ENCODE measurements at regions not wholly inside any gene's neighbourhood (a gene's known extent, or its start where the extent isn't known, plus 50 kb on each side); places are given as distances from the start of the nearest gene placed in this dataset.

DNA sequence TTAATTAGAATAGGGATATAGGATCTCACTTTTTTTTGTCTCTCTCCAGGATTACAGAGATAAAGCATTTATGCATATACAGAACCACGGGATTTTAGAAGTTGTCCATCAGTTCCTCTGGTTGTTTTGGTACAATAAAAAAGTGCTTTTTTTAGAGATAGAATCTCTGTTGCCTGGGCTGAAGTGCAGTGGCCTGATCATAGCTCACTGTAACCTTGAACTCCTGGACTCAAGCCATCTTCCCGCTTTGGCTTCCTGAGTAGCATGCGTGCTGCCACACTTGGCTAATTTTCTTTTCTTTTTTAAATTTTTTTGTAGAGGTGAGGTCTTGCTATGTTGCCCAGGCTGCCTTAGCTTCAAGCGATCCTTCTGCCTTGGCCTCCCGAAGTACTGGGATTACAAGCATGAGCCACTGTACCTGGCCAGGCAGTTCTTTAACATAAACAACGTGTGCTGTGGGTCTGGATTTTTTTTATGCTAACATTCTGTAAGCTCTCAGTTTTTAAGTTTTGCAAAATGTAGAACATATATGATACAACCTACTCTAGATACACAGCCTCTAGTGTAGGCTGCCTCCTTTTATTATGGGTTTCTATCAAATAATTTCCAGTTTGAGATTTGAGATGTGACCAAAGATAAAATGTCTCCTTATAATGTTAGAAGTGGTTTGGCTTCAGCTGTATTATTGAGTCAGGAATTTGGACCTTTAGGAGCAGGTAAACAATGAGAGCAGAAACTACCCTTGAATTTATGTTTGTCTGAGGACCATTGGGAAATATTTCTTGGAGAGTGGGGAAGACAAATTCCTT is 57.4 kb upstream of the ULK4 start:
- TF ChIP-seq TAF1 (IDR thresholded peaks at IDR 0.05; ENCODE audit: borderline replicate concordance, insufficient read depth, low read length) (no peak), FOXP2 (optimal IDR thresholded peaks at IDR 0.05; ENCODE audit: borderline replicate concordance, extremely low read depth, extremely low read length, insufficient read depth) (no peak), POLR2AphosphoS5 (IDR thresholded peaks at IDR 0.05; ENCODE audit: low read depth, low read length) (no peak), SIN3A (IDR thresholded peaks at IDR 0.05; ENCODE audit: borderline replicate concordance, insufficient read depth, low read length) (no peak)
- TF ChIP-seq, protein P1, sequence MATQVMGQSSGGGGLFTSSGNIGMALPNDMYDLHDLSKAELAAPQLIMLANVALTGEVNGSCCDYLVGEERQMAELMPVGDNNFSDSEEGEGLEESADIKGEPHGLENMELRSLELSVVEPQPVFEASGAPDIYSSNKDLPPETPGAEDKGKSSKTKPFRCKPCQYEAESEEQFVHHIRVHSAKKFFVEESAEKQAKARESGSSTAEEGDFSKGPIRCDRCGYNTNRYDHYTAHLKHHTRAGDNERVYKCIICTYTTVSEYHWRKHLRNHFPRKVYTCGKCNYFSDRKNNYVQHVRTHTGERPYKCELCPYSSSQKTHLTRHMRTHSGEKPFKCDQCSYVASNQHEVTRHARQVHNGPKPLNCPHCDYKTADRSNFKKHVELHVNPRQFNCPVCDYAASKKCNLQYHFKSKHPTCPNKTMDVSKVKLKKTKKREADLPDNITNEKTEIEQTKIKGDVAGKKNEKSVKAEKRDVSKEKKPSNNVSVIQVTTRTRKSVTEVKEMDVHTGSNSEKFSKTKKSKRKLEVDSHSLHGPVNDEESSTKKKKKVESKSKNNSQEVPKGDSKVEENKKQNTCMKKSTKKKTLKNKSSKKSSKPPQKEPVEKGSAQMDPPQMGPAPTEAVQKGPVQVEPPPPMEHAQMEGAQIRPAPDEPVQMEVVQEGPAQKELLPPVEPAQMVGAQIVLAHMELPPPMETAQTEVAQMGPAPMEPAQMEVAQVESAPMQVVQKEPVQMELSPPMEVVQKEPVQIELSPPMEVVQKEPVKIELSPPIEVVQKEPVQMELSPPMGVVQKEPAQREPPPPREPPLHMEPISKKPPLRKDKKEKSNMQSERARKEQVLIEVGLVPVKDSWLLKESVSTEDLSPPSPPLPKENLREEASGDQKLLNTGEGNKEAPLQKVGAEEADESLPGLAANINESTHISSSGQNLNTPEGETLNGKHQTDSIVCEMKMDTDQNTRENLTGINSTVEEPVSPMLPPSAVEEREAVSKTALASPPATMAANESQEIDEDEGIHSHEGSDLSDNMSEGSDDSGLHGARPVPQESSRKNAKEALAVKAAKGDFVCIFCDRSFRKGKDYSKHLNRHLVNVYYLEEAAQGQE (IDR thresholded peaks at IDR 0.05; ENCODE audit: insufficient read depth in 1 of 2, low read depth in 2 of 2, low read length in 2 of 2): no peak

DNA sequence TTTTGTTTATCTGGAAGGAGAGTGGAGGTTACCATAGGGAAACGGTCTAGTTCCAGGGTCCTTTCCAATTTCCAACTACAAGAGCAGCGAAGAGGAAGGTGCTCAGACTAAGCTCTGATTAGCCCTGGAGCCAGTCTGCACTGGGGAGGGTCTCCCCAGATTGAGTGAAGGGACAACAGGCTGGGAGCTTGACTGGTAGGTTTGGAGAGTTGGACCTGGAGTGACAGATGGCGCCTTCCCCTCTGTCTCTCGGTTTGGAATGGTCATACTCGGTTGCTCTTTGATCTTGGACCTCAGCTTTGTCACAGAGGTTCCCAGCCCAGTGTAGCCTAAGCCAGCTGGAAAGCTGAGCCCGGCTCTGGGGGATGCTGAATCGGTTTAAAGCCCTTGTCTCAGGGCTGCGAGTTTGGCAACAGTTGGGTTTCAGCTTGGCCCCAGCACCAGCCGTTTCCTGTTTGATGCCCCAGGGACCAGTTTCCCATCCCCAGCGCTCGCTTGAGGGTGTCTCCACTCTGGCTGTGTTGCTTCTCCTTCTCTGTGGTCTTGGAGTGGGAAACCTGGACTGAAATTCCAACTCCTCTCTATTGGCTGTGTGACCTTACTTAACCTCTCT is 53.1 kb upstream of the ULK4 start:
- TF ChIP-seq POLR2AphosphoS5 (IDR thresholded peaks at IDR 0.05; ENCODE audit: low read depth, low read length): no peak
- TF ChIP-seq SIN3A (IDR thresholded peaks at IDR 0.05; ENCODE audit: borderline replicate concordance, insufficient read depth, low read length): no peak
- TF ChIP-seq FOXP2 (optimal IDR thresholded peaks at IDR 0.05; ENCODE audit: borderline replicate concordance, extremely low read depth, extremely low read length, insufficient read depth): no peak
- no peak for TF ChIP-seq TAF1 (IDR thresholded peaks at IDR 0.05; ENCODE audit: borderline replicate concordance, insufficient read depth, low read length)
- TF ChIP-seq, protein P1 (IDR thresholded peaks at IDR 0.05; ENCODE audit: insufficient read depth in 1 of 2, low read depth in 2 of 2, low read length in 2 of 2): no peak

DNA sequence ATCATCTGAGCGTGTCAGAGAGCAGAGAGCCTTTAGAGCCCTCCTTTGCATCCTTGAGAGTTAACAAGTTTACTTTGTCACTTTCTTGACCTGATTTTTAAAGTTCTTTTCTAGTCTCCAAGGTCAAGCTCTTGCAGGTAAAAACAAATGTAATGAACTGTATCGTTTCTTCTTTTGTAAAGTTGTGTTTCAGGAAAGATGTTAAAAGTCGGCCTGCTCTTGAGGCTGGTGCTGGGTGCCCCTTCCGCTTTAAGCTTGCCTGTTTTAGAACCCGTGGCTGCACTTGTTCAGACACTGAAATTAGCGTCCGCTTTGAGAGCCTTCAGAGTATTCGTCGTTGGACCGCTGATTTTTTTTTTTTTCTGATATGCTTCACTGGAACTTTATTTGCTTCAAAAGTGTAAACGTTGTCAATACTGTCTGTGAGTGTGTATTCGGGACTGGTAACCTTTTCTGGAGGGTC is 52.6 kb upstream of the ULK4 start:
- TF ChIP-seq POLR2AphosphoS5 (IDR thresholded peaks at IDR 0.05; ENCODE audit: low read depth, low read length): no peak
- TF ChIP-seq TAF1 (IDR thresholded peaks at IDR 0.05; ENCODE audit: borderline replicate concordance, insufficient read depth, low read length): no peak
- TF ChIP-seq SIN3A (IDR thresholded peaks at IDR 0.05; ENCODE audit: borderline replicate concordance, insufficient read depth, low read length): no peak
- no peak for TF ChIP-seq FOXP2 (optimal IDR thresholded peaks at IDR 0.05; ENCODE audit: borderline replicate concordance, extremely low read depth, extremely low read length, insufficient read depth)
- TF ChIP-seq, protein P1 (IDR thresholded peaks at IDR 0.05; ENCODE audit: insufficient read depth in 1 of 2, low read depth in 2 of 2, low read length in 2 of 2): no peak

DNA sequence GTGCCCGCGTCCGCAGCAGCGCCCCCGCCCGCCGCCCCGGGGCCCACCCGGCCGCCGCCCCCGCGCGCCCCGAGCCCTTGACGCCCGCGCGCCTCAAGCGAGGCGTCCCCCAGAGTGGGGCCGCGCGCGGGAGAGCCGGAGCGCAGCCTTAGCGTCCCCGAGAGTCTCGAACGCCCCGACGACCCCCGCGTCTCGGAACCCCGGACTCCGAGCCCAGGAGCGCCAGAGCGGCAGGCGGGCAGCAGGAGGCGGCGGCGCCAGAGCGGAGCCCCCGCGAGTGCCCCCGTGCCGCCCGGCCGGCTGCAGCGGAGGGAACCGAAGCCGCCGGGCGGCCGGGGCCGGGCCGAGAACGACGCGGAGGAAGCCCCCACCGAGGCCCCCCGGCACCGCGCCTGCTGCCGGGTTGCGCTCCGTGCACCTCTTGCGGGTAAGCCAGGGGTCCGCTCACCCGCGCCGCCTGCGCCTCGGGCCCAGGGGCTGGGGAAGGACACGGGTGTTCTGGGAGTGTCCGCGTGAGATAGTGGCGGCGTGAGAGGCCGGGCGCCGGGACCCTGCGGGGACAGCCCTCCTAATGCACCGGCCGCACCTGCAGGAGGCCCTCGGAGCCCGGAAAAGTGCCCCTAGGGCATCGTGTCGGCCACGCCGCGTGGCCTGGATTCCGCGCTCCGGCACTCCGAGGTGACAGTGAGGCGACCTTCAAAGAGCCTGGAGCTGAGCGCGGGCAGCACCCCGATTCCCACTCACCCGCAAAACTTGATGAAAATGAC is 52.0 kb upstream of the ULK4 start:
- no peak for TF ChIP-seq POLR2AphosphoS5 (IDR thresholded peaks at IDR 0.05; ENCODE audit: low read depth, low read length)
- no peak for TF ChIP-seq SIN3A (IDR thresholded peaks at IDR 0.05; ENCODE audit: borderline replicate concordance, insufficient read depth, low read length)
- TF ChIP-seq, protein P1 (IDR thresholded peaks at IDR 0.05; ENCODE audit: insufficient read depth in 1 of 2, low read depth in 2 of 2, low read length in 2 of 2): no peak
- TF ChIP-seq TAF1 (IDR thresholded peaks at IDR 0.05; ENCODE audit: borderline replicate concordance, insufficient read depth, low read length): no peak
- no peak for TF ChIP-seq FOXP2 (optimal IDR thresholded peaks at IDR 0.05; ENCODE audit: borderline replicate concordance, extremely low read depth, extremely low read length, insufficient read depth)

Measured in PFSK-1 (cell line).